Neural cell (in vitro differentiated cells): ENCODE measurements at regions not wholly inside any gene's neighbourhood (a gene's known extent, or its start where the extent isn't known, plus 50 kb on each side); places are given as distances from the start of the nearest gene placed in this dataset.

Source experiments
- H2AFZ ChIP-seq: fragments of 200-600, 300-800 bp; sonication (generic), shearing (Covaris generic); 2 replicates; pipeline ENCODE4 v1.6.0; 2014; ENCODE audit warnings: low read depth, mild to moderate bottlenecking, antibody characterized with exemption, low read length, moderate library complexity
- H3F3A ChIP-seq: fragments of 200-600 bp; shearing (Covaris generic); 2 replicates; pipeline ENCODE4 v1.6.1; 2016; ENCODE audit warnings: mild to moderate bottlenecking, moderate library complexity, mixed read lengths, antibody characterized with exemption, low read length; ENCODE audit not compliant: insufficient read depth, poor library complexity, severe bottlenecking
- H3K27ac ChIP-seq: fragments of 200-600, 300-800 bp; sonication (generic), shearing (Covaris generic); 2 replicates; pipeline ENCODE4 v1.5.1; 2014; ENCODE audit warnings: mild to moderate bottlenecking, low read length, moderate library complexity
- H3K27me3 ChIP-seq: fragments of 300-800, 200-600 bp; sonication (generic), shearing (Covaris generic); 2 replicates; pipeline ENCODE4 v1.6.0; 2014; ENCODE audit warnings: mild to moderate bottlenecking, low read depth, low read length, moderate library complexity; ENCODE audit not compliant: insufficient read depth
- H3K36me3 ChIP-seq: fragments of 300-800, 200-600 bp; sonication (generic), shearing (Covaris generic); 2 replicates; pipeline ENCODE4 v1.5.1; 2014; ENCODE audit warnings: mild to moderate bottlenecking, antibody characterized with exemption, low read length, moderate library complexity; ENCODE audit not compliant: insufficient read depth
- H3K4me2 ChIP-seq: fragments of 300-800, 200-600 bp; sonication (generic), shearing (Covaris generic); 2 replicates; pipeline ENCODE4 v1.6.0; 2014; ENCODE audit warnings: mild to moderate bottlenecking, low read length
- H3K4me3 ChIP-seq: fragments of 300-800, 200-600 bp; sonication (generic), shearing (Covaris generic); 2 replicates; pipeline ENCODE4 v1.5.1; 2014; ENCODE audit warnings: mild to moderate bottlenecking, low read length, moderate library complexity
- H3K79me2 ChIP-seq: fragments of 200-600 bp; shearing (Covaris generic); replicated peaks from 2 replicates; pipeline ENCODE4 v1.6.0; 2014; ENCODE audit warnings: mild to moderate bottlenecking, low read length, moderate library complexity; ENCODE audit not compliant: insufficient read depth
- H3K9ac ChIP-seq: fragments of 300-800, 200-600 bp; sonication (generic), shearing (Covaris generic); 2 replicates; pipeline ENCODE4 v1.6.1; 2016; ENCODE audit warnings: mild to moderate bottlenecking, low read length, mixed read lengths
- H3K9me2 ChIP-seq: fragments of 200-600 bp; shearing (Covaris generic); 2 replicates; pipeline ENCODE4 v1.6.1; 2016; ENCODE audit warnings: mild to moderate bottlenecking, low read length, mixed read lengths; ENCODE audit not compliant: insufficient read depth
- H3K9me3 ChIP-seq: fragments of 200-600, 300-800 bp; sonication (generic), shearing (Covaris generic); 2 replicates; pipeline ENCODE4 v1.6.1; 2016; ENCODE audit warnings: mild to moderate bottlenecking, mixed run types, low read length, moderate library complexity, mixed read lengths
- H4K20me1 ChIP-seq: fragments of 200-600 bp; shearing (Covaris generic); 2 replicates; pipeline ENCODE4 v1.6.1; 2016; ENCODE audit warnings: mild to moderate bottlenecking, mixed run types; ENCODE audit not compliant: insufficient read depth
- EP300 ChIP-seq: fragments of 450-650 bp; conservative IDR thresholded peaks from 2 replicates; pipeline ENCODE4 v1.6.1; 2014; ENCODE audit warnings: antibody characterized with exemption, mild to moderate bottlenecking, moderate library complexity; ENCODE audit not compliant: poor library complexity, severe bottlenecking
- EZH2 ChIP-seq: fragments of 200-600, 300-800 bp; shearing (Covaris generic), sonication (generic); IDR thresholded peaks from 2 replicates; pipeline ENCODE4 v1.6.1; 2014; ENCODE audit warnings: antibody characterized with exemption, low read length, borderline replicate concordance, mild to moderate bottlenecking; ENCODE audit not compliant: insufficient read depth, poor library complexity, severe bottlenecking
- MXI1 ChIP-seq: fragments of 450-650 bp; conservative IDR thresholded peaks from 2 replicates; pipeline ENCODE4 v1.6.1; 2014; ENCODE audit warnings: antibody characterized with exemption, mild to moderate bottlenecking; ENCODE audit not compliant: poor library complexity, severe bottlenecking
- POLR2AphosphoS5 ChIP-seq: IDR thresholded peaks from 2 replicates; pipeline ENCODE4 v1.6.1; 2012
- RAD21 ChIP-seq: fragments of 450-650 bp; conservative IDR thresholded peaks from 2 replicates; pipeline ENCODE4 v1.6.1; 2014; ENCODE audit warnings: antibody characterized with exemption, mild to moderate bottlenecking, moderate library complexity
- REST ChIP-seq: IDR thresholded peaks from 2 replicates; pipeline ENCODE4 v1.6.1; 2012; ENCODE audit warnings: borderline replicate concordance
- SMC3 ChIP-seq: fragments of 450-650 bp; conservative IDR thresholded peaks from 2 replicates; pipeline ENCODE4 v1.6.1; 2014; ENCODE audit warnings: antibody characterized with exemption, mild to moderate bottlenecking, moderate library complexity; ENCODE audit not compliant: poor library complexity
- TAF1 ChIP-seq: IDR thresholded peaks from 2 replicates; pipeline ENCODE4 v1.6.1; 2012; ENCODE audit warnings: low read depth
- TF ChIP-seq, protein P1 (sequence below): fragments of 450-650 bp; IDR thresholded peaks from 2 replicates; pipeline ENCODE4 v1.5.1; 2014; ENCODE audit warnings: antibody characterized with exemption, mild to moderate bottlenecking, moderate library complexity; ENCODE audit not compliant: poor library complexity, severe bottlenecking

- H2AFZ ChIP-seq: no peak overlapping the region
- H3K79me2 ChIP-seq: no peaks in the 10 kb centered on the region
- H4K20me1 ChIP-seq: no peaks in the 10 kb centered on the region
- no peak overlapping the region for H3K27ac ChIP-seq
- no peak overlapping the region for H3K4me2 ChIP-seq
- H3F3A ChIP-seq: no peaks in the 10 kb centered on the region
- H3K4me3 ChIP-seq: no peak overlapping the region
- H3K9me3 ChIP-seq: no peaks in the 10 kb centered on the region
- no peaks in the 10 kb centered on the region for H3K9me2 ChIP-seq
- no peak for TF ChIP-seq POLR2AphosphoS5
- TF ChIP-seq REST: no peak
- TF ChIP-seq MXI1: no peak
- no peak for TF ChIP-seq TAF1
- no peak for TF ChIP-seq EZH2
- no peak for TF ChIP-seq RAD21
- TF ChIP-seq, protein P1, sequence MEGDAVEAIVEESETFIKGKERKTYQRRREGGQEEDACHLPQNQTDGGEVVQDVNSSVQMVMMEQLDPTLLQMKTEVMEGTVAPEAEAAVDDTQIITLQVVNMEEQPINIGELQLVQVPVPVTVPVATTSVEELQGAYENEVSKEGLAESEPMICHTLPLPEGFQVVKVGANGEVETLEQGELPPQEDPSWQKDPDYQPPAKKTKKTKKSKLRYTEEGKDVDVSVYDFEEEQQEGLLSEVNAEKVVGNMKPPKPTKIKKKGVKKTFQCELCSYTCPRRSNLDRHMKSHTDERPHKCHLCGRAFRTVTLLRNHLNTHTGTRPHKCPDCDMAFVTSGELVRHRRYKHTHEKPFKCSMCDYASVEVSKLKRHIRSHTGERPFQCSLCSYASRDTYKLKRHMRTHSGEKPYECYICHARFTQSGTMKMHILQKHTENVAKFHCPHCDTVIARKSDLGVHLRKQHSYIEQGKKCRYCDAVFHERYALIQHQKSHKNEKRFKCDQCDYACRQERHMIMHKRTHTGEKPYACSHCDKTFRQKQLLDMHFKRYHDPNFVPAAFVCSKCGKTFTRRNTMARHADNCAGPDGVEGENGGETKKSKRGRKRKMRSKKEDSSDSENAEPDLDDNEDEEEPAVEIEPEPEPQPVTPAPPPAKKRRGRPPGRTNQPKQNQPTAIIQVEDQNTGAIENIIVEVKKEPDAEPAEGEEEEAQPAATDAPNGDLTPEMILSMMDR: no peak
- TF ChIP-seq EP300: no peak
- TF ChIP-seq SMC3: no peak
- H3K36me3 ChIP-seq: no peaks in the 10 kb centered on the region
- H3K9ac ChIP-seq: no peak overlapping the region
- H3K27me3 ChIP-seq: no peaks in the 10 kb centered on the region
These were observed 67.1 kb upstream of the GRIK2 start for GRCh38 chr6:101326411-101326810.

DNA sequence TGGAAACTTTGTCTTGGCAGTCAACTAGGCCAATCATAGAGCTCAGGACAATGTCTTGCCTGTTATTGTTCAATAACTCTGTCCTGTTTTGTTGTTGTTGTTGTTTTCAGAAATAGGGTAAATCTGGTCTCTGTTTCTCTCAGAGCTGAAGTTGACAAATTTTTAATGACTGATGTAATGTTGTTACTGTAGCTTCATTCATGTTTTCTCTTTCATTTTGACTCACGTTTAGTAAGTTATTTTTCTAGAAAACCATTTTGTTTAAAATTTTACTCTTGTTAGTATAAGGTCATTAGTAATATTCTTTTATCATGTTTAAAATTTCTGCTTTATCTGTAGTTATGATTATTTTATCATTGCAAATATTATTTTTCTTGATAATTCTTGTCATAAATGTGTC, 51.6 kb upstream of the GRIK2 start:
- Histone ChIP-seq H3K9ac (no peak overlapping the region), H3K9me2 (no peaks in the 10 kb centered on the region), H3K36me3 (no peaks in the 10 kb centered on the region), H4K20me1 (no peaks in the 10 kb centered on the region), H3F3A (no peaks in the 10 kb centered on the region), H3K9me3 (no peaks in the 10 kb centered on the region), H2AFZ (no peak overlapping the region), H3K79me2 (no peaks in the 10 kb centered on the region), H3K27ac (no peak overlapping the region), H3K4me2 (no peak overlapping the region), H3K4me3 (no peak overlapping the region), H3K27me3 (no peaks in the 10 kb centered on the region)
- TF ChIP-seq SMC3: no peak
- TF ChIP-seq EZH2: no peak
- TF ChIP-seq, protein P1: no peak
- TF ChIP-seq POLR2AphosphoS5: no peak
- TF ChIP-seq MXI1: no peak
- TF ChIP-seq RAD21: no peak
- TF ChIP-seq REST: no peak
- no peak for TF ChIP-seq TAF1
